ENCODE measurements at regions not wholly inside any gene's neighbourhood (a gene's known extent, or its start where the extent isn't known, plus 50 kb on each side); places are given as distances from the start of the nearest gene placed in this dataset.
"Not testable (repeated sequence)": the region's sequence is repeated elsewhere in the genome, so short reads cannot be mapped to it uniquely, and the experiment has no call there.

GRCh38 chr2:95721726-95722125, 129.9 kb downstream of the TRIM43 start:
- DNase-seq: no peak

DNA sequence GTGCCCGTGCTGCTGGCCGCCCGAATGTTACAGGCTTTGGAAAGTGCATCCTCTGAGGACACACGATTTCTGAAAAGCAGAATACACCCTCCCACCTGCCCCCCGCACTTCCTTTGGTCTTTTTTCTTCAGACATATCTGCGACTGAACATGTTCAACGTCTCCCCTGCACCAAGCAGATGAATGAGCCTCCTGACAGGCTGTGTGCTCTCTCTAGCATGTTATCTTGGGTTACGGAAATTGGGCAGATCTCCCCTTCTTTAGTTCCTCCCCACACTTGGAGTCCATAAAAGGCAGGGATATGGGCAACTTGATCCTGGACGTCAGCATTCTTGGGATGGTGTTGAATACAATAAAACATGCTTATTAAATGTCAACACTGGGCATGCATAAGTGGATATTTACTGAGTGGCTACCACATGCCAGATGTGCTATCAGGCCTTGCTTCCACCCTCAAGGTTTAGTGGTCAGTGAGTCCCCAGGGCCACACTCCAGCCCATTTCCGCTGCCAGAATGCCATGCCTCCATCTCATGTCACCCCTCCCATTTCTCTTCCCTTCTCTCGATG, 130.4 kb downstream of the TRIM43 start:
- no peaks in the 10 kb centered on the region for H3K27me3 ChIP-seq (replicated peaks in 1 of 7)
- intact Hi-C loops (cut with DNase I; ENCODE audit: low total_unique reads): no loop called here
- no peak for DNase-seq
- no peaks in the 10 kb centered on the region for H3K36me3 ChIP-seq
- H3K4me3 ChIP-seq: no peak overlapping the region
- no peak overlapping the region for H3K27ac ChIP-seq
- no peaks in the 10 kb centered on the region for H3K9me3 ChIP-seq
- TF ChIP-seq POLR2AphosphoS5 (IDR thresholded peaks at IDR 0.05): no peak
- TF ChIP-seq CTCF (IDR thresholded peaks at IDR 0.05 in 8 of 11, conservative IDR thresholded peaks at IDR 0.05 in 3 of 11): no peak
- no peak for TF ChIP-seq POLR2A (IDR thresholded peaks at IDR 0.05)
- H3K4me1 ChIP-seq: no peaks in the 10 kb centered on the region
- WGBS, 5 donors: 81 to 89% (median 87%) methylated on average over 11 of the region's 11 CpGs

More at GRCh38 chr2:95721726-95722125, 129.9 kb downstream of the TRIM43 start:
- Histone ChIP-seq H3K27ac (no peak overlapping the region), H3K9me3 (no peaks in the 10 kb centered on the region), H3K27me3 (replicated peaks in 1 of 7) (no peaks in the 10 kb centered on the region), H3K4me1 (no peaks in the 10 kb centered on the region), H3K4me3 (no peak overlapping the region), H3K36me3 (no peaks in the 10 kb centered on the region)
- intact Hi-C loops (cut with DNase I; ENCODE audit: low total_unique reads): no loop called here
- TF ChIP-seq POLR2AphosphoS5 (IDR thresholded peaks at IDR 0.05) (no peak), POLR2A (IDR thresholded peaks at IDR 0.05) (no peak), CTCF (IDR thresholded peaks at IDR 0.05 in 8 of 11, conservative IDR thresholded peaks at IDR 0.05 in 3 of 11) (no peak)
- 89 to 98% (median 94%) methylated on average over 8 of the region's 8 CpGs for WGBS, 5 donors

GRCh38 chr2:95723627-95724210, 131.9 kb downstream of the TRIM43 start:
- H3K4me1 ChIP-seq; intact Hi-C loops (cut with DNase I; ENCODE audit: low total_unique reads): not testable (repeated sequence)

GRCh38 chr2:95725191-95725590, 133.4 kb downstream of the TRIM43 start:
- H3K9me3 ChIP-seq; H3K27me3 ChIP-seq (replicated peaks in 1 of 7); H3K4me3 ChIP-seq; intact Hi-C loops (cut with DNase I; ENCODE audit: low total_unique reads); H3K27ac ChIP-seq; H3K36me3 ChIP-seq; H3K4me1 ChIP-seq; DNase-seq: not testable (repeated sequence)
- 57 to 77% (median 64%) methylated on average over 2 of the region's 2 CpGs for WGBS, 5 donors

More at GRCh38 chr2:95723627-95724210, 131.9 kb downstream of the TRIM43 start:
- H3K4me3 ChIP-seq; H3K36me3 ChIP-seq; H3K27me3 ChIP-seq (replicated peaks in 1 of 7); DNase-seq; H3K27ac ChIP-seq; H3K9me3 ChIP-seq: not testable (repeated sequence)
- 74 to 87% (median 83%) methylated on average over 4 of the region's 4 CpGs for WGBS, 5 donors

DNA sequence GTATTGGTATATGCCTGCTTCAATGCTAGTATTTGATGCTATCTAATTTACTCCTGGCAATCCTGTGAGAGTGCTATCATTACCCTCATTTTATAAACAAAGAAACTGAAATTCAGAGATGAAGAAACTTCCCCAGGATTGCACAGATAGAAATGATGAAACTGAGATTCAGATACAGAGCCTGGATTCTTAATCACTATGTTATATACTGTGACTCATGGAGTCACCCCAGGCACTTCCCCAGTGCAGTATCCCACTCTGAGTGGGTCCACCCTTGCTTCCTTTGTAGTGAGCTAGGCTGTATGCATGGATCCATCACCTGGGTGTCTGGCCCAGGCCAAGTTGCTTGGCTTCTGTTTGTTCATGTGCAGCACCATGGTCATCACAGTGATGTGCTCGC, 133.9 kb downstream of the TRIM43 start:
- H3K27me3 ChIP-seq (replicated peaks in 1 of 7); intact Hi-C loops (cut with DNase I; ENCODE audit: low total_unique reads); H3K4me1 ChIP-seq; H3K4me3 ChIP-seq; H3K27ac ChIP-seq; DNase-seq; H3K36me3 ChIP-seq; H3K9me3 ChIP-seq: not testable (repeated sequence)
- WGBS, 5 donors: 84 to 94% (median 89%) methylated on average over 1 of the region's 1 CpG

GRCh38 chr2:95727420-95727819, 135.6 kb downstream of the TRIM43 start:
- intact Hi-C loops (cut with DNase I; ENCODE audit: low total_unique reads); H3K4me3 ChIP-seq; H3K27ac ChIP-seq; H3K4me1 ChIP-seq; H3K27me3 ChIP-seq (replicated peaks in 1 of 7); H3K36me3 ChIP-seq; H3K9me3 ChIP-seq; DNase-seq: not testable (repeated sequence)
- WGBS, 5 donors: 83 to 96% (median 92%) methylated on average over 5 of the region's 5 CpGs

All from spleen (tissue), 11 donors.